ENCODE measurements at regions not wholly inside any gene's neighbourhood (a gene's known extent, or its start where the extent isn't known, plus 50 kb on each side); places are given as distances from the start of the nearest gene placed in this dataset.
"Not testable (repeated sequence)": the region's sequence is repeated elsewhere in the genome, so short reads cannot be mapped to it uniquely, and the experiment has no call there.

GRCh38 chr3:176354843-176355242 lies 842.4 kb downstream of the TBL1XR1 start:
- H3K9me3 ChIP-seq (ENCODE audit: control insufficient read depth in 1 of 2, low read length in 2 of 2): no peaks in the 10 kb centered on the region
- no peak overlapping the region for H3K4me3 ChIP-seq (ENCODE audit: low read depth in 1 of 2, low read length in 2 of 2)
- no peaks in the 10 kb centered on the region for H3K27me3 ChIP-seq (ENCODE audit: low read depth, low read length)
- H3K36me3 ChIP-seq (ENCODE audit: control insufficient read depth in 1 of 2, insufficient read depth in 2 of 2, low read length in 2 of 2): no peaks in the 10 kb centered on the region
- no peaks in the 10 kb centered on the region for H3K4me1 ChIP-seq (ENCODE audit: control insufficient read depth in 1 of 2, insufficient read depth in 2 of 2, low read length in 2 of 2)
- no peak overlapping the region for H3K27ac ChIP-seq (ENCODE audit: low read length)

DNA sequence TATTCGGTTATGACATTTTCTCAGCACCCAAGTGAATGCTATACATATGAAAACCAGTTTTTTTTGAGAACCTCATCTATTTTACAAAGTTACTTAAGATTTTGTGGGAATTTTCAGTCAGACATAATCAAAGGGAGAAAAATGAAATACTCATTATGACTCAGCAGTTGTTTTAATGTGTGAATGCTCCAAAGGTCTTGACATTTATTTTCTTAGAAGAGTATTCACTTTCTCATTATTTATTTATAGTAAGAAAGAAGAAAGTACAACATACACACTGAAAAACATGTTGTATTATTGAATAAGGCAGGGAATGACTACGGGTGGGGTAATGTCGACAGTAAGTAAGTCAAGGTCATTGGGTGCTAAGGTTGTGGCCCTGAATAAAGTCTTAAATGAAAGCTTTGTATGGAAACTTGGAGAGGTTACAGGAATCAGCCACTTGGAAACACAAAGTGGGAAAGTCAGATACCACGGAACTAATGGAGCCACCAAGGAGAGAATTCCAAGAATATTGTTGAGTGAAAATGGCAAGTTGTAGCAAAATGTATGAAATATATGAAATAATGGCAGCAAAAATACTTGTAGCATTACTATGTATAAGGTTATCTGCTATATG lies 844.5 kb downstream of the TBL1XR1 start:
- no peak overlapping the region for H3K27ac ChIP-seq (ENCODE audit: low read length)
- no peaks in the 10 kb centered on the region for H3K27me3 ChIP-seq (ENCODE audit: low read depth, low read length)
- no peaks in the 10 kb centered on the region for H3K36me3 ChIP-seq (ENCODE audit: control insufficient read depth in 1 of 2, insufficient read depth in 2 of 2, low read length in 2 of 2)
- no peaks in the 10 kb centered on the region for H3K4me1 ChIP-seq (ENCODE audit: control insufficient read depth in 1 of 2, insufficient read depth in 2 of 2, low read length in 2 of 2)
- H3K9me3 ChIP-seq (ENCODE audit: control insufficient read depth in 1 of 2, low read length in 2 of 2): no peaks in the 10 kb centered on the region
- no peak overlapping the region for H3K4me3 ChIP-seq (ENCODE audit: low read depth in 1 of 2, low read length in 2 of 2)

GRCh38 chr3:176351408-176351807 lies 845.9 kb downstream of the TBL1XR1 start:
- no peak overlapping the region for H3K27ac ChIP-seq (ENCODE audit: low read length)
- H3K27me3 ChIP-seq (ENCODE audit: low read depth, low read length): no peaks in the 10 kb centered on the region
- H3K4me1 ChIP-seq (ENCODE audit: control insufficient read depth in 1 of 2, insufficient read depth in 2 of 2, low read length in 2 of 2): no peaks in the 10 kb centered on the region
- no peaks in the 10 kb centered on the region for H3K9me3 ChIP-seq (ENCODE audit: control insufficient read depth in 1 of 2, low read length in 2 of 2)
- H3K36me3 ChIP-seq (ENCODE audit: control insufficient read depth in 1 of 2, insufficient read depth in 2 of 2, low read length in 2 of 2): no peaks in the 10 kb centered on the region
- no peak overlapping the region for H3K4me3 ChIP-seq (ENCODE audit: low read depth in 1 of 2, low read length in 2 of 2)

- H3K4me1 ChIP-seq (ENCODE audit: control insufficient read depth in 1 of 2, insufficient read depth in 2 of 2, low read length in 2 of 2): no peaks in the 10 kb centered on the region
- no peaks in the 10 kb centered on the region for H3K27me3 ChIP-seq (ENCODE audit: low read depth, low read length)
- no peak overlapping the region for H3K4me3 ChIP-seq (ENCODE audit: low read depth in 1 of 2, low read length in 2 of 2)
- H3K36me3 ChIP-seq (ENCODE audit: control insufficient read depth in 1 of 2, insufficient read depth in 2 of 2, low read length in 2 of 2): no peaks in the 10 kb centered on the region
- peaks cover 0 to 4% of the 10 kb centered on the region in 2 donors for H3K9me3 ChIP-seq (ENCODE audit: control insufficient read depth in 1 of 2, low read length in 2 of 2)
- no peak overlapping the region for H3K27ac ChIP-seq (ENCODE audit: low read length)
These were observed 847.6 kb downstream of the TBL1XR1 start for GRCh38 chr3:176349706-176350105.

DNA sequence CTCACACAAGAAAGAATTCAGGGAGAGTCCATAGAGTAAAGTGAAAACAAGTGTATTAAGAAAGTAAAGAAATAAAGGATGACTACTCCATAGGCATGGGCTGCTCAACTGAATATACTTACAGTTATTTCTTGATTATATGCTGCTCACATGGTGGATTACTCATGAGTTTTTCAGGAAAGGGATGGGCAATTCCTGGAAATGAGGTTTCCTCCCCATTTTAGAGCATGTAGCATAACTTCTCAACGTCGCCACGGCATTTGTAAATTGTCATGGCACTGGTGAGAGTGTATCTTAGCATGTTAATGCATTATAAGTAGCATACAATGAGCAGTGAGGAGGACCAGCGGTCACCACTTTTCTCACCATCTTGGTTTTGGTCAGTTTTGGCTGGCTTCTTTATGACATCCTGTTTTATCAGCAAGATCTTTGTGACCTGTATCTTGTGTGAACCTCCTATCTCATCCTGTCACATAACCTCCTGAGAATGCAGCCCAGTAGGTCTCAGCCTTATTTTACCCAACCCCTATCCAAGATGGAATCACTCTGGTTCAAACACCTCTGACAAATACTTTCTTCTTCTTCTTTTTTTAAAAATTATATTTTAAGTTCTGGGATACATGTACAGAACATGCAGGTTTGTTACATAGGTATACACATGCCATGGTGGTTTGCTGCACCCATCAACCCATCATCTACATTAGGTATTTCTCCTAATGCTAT lies 849.7 kb downstream of the TBL1XR1 start:
- H3K27ac ChIP-seq (ENCODE audit: low read length): no peak overlapping the region

DNA sequence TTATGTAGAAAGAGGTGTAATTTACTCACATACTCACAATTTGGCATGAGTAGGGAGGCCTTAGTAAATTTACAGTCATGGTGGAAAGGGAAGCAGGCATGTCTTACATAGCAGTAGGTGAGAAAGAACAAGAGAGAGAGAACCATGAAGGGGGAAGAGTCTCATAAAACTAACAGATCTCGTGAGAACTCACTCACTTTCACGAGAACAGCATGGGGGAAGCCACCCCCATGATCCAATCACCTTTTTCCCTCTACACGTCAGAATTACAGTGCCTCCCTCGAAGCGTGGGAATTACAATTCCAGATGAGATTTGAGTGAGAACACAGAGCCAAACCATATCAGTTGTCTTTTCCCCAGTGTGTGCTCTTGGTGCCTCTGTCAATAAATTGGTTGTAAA lies 855.3 kb downstream of the TBL1XR1 start:
- peaks cover 0 to 4% of the 10 kb centered on the region in 2 donors for H3K9me3 ChIP-seq (ENCODE audit: control insufficient read depth in 1 of 2, low read length in 2 of 2)
- H3K4me1 ChIP-seq (ENCODE audit: control insufficient read depth in 1 of 2, insufficient read depth in 2 of 2, low read length in 2 of 2): no peaks in the 10 kb centered on the region
- H3K27me3 ChIP-seq (ENCODE audit: low read depth, low read length): no peaks in the 10 kb centered on the region
- H3K27ac ChIP-seq (ENCODE audit: low read length): no peak overlapping the region
- H3K4me3 ChIP-seq (ENCODE audit: low read depth in 1 of 2, low read length in 2 of 2): no peak overlapping the region
- no peaks in the 10 kb centered on the region for H3K36me3 ChIP-seq (ENCODE audit: control insufficient read depth in 1 of 2, insufficient read depth in 2 of 2, low read length in 2 of 2)

More for the DNA sequence above, 849.7 kb downstream of the TBL1XR1 start:
- H3K36me3 ChIP-seq (ENCODE audit: control insufficient read depth in 1 of 2, insufficient read depth in 2 of 2, low read length in 2 of 2): no peaks in the 10 kb centered on the region
- H3K4me3 ChIP-seq (ENCODE audit: low read depth in 1 of 2, low read length in 2 of 2): no peak overlapping the region
- H3K9me3 ChIP-seq (ENCODE audit: control insufficient read depth in 1 of 2, low read length in 2 of 2): peaks cover 0 to 4% of the 10 kb centered on the region in 2 donors
- H3K27me3 ChIP-seq (ENCODE audit: low read depth, low read length): no peaks in the 10 kb centered on the region
- H3K4me1 ChIP-seq (ENCODE audit: control insufficient read depth in 1 of 2, insufficient read depth in 2 of 2, low read length in 2 of 2): no peaks in the 10 kb centered on the region

DNA sequence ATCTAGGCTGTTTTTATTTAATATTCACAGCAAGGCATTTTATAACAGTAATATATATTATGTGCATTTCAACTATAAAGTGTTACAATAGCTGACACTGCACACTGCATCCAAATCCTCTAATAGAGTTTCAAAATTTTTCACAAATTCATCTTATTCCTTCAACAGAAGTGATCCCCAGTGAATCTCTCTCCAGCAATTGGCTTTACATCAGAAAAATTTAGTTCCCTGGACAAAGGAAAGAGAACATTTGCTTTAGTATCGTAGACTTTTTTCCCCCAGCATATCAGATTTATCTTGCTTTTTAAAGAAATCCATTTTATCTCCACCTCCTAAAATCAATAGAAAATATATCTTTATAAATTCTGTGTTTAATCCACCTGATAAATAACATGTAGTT lies 868.6 kb downstream of the TBL1XR1 start:
- H3K4me3 ChIP-seq (ENCODE audit: low read depth in 1 of 2, low read length in 2 of 2): no peak overlapping the region
- H3K27ac ChIP-seq (ENCODE audit: low read length): no peak overlapping the region
- H3K27me3 ChIP-seq (ENCODE audit: low read depth, low read length): no peaks in the 10 kb centered on the region
- H3K4me1 ChIP-seq (ENCODE audit: control insufficient read depth in 1 of 2, insufficient read depth in 2 of 2, low read length in 2 of 2): no peaks in the 10 kb centered on the region
- H3K9me3 ChIP-seq (ENCODE audit: control insufficient read depth in 1 of 2, low read length in 2 of 2): no peaks in the 10 kb centered on the region
- H3K36me3 ChIP-seq (ENCODE audit: control insufficient read depth in 1 of 2, insufficient read depth in 2 of 2, low read length in 2 of 2): no peaks in the 10 kb centered on the region

GRCh38 chr3:176328198-176328597 lies 869.1 kb downstream of the TBL1XR1 start:
- no peaks in the 10 kb centered on the region for H3K27me3 ChIP-seq (ENCODE audit: low read depth, low read length)
- H3K4me1 ChIP-seq (ENCODE audit: control insufficient read depth in 1 of 2, insufficient read depth in 2 of 2, low read length in 2 of 2): no peaks in the 10 kb centered on the region
- H3K27ac ChIP-seq (ENCODE audit: low read length): no peak overlapping the region
- no peaks in the 10 kb centered on the region for H3K9me3 ChIP-seq (ENCODE audit: control insufficient read depth in 1 of 2, low read length in 2 of 2)
- no peaks in the 10 kb centered on the region for H3K36me3 ChIP-seq (ENCODE audit: control insufficient read depth in 1 of 2, insufficient read depth in 2 of 2, low read length in 2 of 2)
- H3K4me3 ChIP-seq (ENCODE audit: low read depth in 1 of 2, low read length in 2 of 2): no peak overlapping the region

DNA sequence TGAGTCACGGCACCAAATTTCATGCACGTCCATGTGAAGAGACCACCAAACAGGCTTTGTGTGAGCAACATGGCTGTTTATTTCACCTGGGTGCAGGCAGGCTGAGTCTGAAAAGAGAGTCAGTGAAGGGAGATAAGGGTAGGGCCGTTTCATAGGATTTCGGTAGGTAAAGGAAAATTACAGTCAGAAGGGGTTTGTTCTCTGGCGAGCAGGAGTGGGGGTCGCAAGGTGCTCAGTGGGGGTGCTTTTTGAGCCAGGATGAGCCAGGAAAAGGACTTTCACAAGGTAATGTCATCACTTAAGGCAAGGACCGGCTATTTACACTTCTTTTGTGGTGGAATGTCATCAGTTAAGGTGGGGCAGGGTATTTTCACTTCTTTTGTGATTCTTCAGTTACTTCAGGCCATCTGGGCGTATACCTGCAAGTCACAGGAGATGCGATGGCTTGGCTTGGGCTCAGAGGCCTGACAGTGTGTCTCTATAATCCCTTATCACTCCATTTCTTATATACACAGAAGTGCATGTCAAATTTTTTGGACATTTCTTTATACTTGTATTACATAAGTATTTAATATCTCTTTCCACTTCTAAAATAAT lies 870.3 kb downstream of the TBL1XR1 start:
- H3K4me1 ChIP-seq (ENCODE audit: control insufficient read depth in 1 of 2, insufficient read depth in 2 of 2, low read length in 2 of 2); H3K9me3 ChIP-seq (ENCODE audit: control insufficient read depth in 1 of 2, low read length in 2 of 2); H3K27me3 ChIP-seq (ENCODE audit: low read depth, low read length); H3K4me3 ChIP-seq (ENCODE audit: low read depth in 1 of 2, low read length in 2 of 2); H3K36me3 ChIP-seq (ENCODE audit: control insufficient read depth in 1 of 2, insufficient read depth in 2 of 2, low read length in 2 of 2); H3K27ac ChIP-seq (ENCODE audit: low read length): not testable (repeated sequence)

GRCh38 chr3:176321532-176321931 lies 875.8 kb downstream of the TBL1XR1 start:
- H3K27ac ChIP-seq (ENCODE audit: low read length); H3K4me1 ChIP-seq (ENCODE audit: control insufficient read depth in 1 of 2, insufficient read depth in 2 of 2, low read length in 2 of 2); H3K4me3 ChIP-seq (ENCODE audit: low read depth in 1 of 2, low read length in 2 of 2); H3K36me3 ChIP-seq (ENCODE audit: control insufficient read depth in 1 of 2, insufficient read depth in 2 of 2, low read length in 2 of 2); H3K27me3 ChIP-seq (ENCODE audit: low read depth, low read length); H3K9me3 ChIP-seq (ENCODE audit: control insufficient read depth in 1 of 2, low read length in 2 of 2): not testable (repeated sequence)

DNA sequence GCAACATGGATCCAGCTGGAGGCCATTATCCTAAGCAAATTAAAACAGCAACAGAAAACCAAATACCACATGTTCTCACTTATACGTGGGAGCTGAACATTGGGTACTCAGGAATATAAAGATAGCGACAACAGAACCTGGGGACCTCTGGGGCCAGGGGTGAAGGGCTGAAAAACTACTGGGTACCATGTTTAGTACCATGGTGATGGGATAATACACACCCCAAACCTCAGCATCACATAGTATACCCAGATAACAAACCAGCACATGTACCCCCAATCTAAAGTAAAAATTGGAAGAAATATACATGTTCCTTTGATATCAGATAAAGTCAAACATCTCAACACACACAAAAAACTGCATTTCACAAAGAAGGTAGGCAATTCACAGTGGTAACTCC lies 876.2 kb downstream of the TBL1XR1 start:
- H3K9me3 ChIP-seq (ENCODE audit: control insufficient read depth in 1 of 2, low read length in 2 of 2): no peaks in the 10 kb centered on the region
- H3K27ac ChIP-seq (ENCODE audit: low read length): no peak overlapping the region
- no peaks in the 10 kb centered on the region for H3K4me1 ChIP-seq (ENCODE audit: control insufficient read depth in 1 of 2, insufficient read depth in 2 of 2, low read length in 2 of 2)
- no peaks in the 10 kb centered on the region for H3K36me3 ChIP-seq (ENCODE audit: control insufficient read depth in 1 of 2, insufficient read depth in 2 of 2, low read length in 2 of 2)
- no peaks in the 10 kb centered on the region for H3K27me3 ChIP-seq (ENCODE audit: low read depth, low read length)
- H3K4me3 ChIP-seq (ENCODE audit: low read depth in 1 of 2, low read length in 2 of 2): no peak overlapping the region

Data from muscle layer of duodenum (tissue), 2 donors.